ENCODE measurements at regions not wholly inside any gene's neighbourhood (a gene's known extent, or its start where the extent isn't known, plus 50 kb on each side); places are given as distances from the start of the nearest gene placed in this dataset.

- TF ChIP-seq CTCF (IDR thresholded peaks at IDR 0.05) (no peak), POLR2A (IDR thresholded peaks at IDR 0.05) (no peak)
Measured at GRCh38 chr2:19287324-19287723, 71.1 kb downstream of the OSR1 start.

All from heart left ventricle (tissue), 13 donors.